ENCODE measurements at regions not wholly inside any gene's neighbourhood (a gene's known extent, or its start where the extent isn't known, plus 50 kb on each side); places are given as distances from the start of the nearest gene placed in this dataset.

DNA sequence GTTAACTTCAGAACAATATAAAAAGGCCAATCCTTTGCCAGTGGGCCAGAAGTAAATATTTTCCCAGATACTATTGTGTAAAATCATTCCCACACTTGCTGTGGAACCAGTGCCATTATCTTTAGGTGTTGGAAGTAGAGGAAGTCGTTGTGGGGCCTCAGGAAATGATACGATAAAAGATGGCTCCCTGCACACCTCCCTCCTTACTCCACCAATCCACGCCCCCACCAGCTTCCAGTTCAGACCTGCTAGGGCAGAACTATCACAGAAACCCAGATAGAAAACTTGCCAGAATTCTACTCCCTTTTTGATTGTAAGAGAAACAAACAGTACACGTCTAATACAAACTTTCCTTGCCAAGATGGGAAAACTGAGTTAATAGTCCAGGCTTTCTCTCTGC lies 173.0 kb upstream of the FMN2 start (continued):
- TF ChIP-seq CBX8 (IDR thresholded peaks at IDR 0.05) (no peak), ZSCAN20 (CRISPR knock-in tag; IDR thresholded peaks at IDR 0.05) (no peak), MYC (IDR thresholded peaks at IDR 0.05; ENCODE audit: borderline replicate concordance, low read length) (no peak)
- TF ChIP-seq, protein P1, sequence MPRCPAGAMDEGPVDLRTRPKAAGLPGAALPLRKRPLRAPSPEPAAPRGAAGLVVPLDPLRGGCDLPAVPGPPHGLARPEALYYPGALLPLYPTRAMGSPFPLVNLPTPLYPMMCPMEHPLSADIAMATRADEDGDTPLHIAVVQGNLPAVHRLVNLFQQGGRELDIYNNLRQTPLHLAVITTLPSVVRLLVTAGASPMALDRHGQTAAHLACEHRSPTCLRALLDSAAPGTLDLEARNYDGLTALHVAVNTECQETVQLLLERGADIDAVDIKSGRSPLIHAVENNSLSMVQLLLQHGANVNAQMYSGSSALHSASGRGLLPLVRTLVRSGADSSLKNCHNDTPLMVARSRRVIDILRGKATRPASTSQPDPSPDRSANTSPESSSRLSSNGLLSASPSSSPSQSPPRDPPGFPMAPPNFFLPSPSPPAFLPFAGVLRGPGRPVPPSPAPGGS (IDR thresholded peaks at IDR 0.05), result no peak

DNA sequence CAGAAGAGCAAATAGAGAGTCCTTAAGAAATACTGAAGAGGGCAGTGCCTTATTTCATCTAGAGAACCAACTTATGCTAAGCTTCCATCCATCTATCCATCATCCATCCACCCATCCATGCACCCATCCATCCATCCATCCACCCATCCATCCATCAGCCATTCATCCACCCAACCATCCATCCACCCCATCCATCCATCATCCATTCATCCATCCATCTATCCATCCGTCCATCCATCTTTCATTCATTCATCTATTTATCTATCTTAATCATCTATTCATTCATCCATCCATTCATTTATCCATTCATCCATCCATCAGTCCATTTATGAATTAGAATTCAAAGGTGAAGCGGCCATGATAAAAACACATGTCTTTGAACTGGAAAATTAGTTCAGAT lies 171.5 kb upstream of the FMN2 start:
- 29% methylated on average over 2 of the region's 2 CpGs for WGBS (ENCODE audit: missing lambda C conversion rate)
- H3K4me3 ChIP-seq, result no peak overlapping the region
- H3K4me1 ChIP-seq, result peaks cover 3% of the 10 kb centered on the region; the same call in 1 of the 3 replicates
- FAIRE-seq (no peak), ATAC-seq (no peak), DNase-seq (ENCODE audit: low read depth in 1 of 2, low spot score in 1 of 2) (no peak)
- no peaks in the 10 kb centered on the region for H3K9me3 ChIP-seq
- ChIA-PET POLR2A (no interaction called here), CTCF (interaction anchor here (2.5 kb wide), 1 partner anchor 31 kb away, joined by 8 read pairs; no protein-coding TSS in a partner anchor)
- H3K4me2 ChIP-seq, result no peak overlapping the region
- TF ChIP-seq, protein P2, sequence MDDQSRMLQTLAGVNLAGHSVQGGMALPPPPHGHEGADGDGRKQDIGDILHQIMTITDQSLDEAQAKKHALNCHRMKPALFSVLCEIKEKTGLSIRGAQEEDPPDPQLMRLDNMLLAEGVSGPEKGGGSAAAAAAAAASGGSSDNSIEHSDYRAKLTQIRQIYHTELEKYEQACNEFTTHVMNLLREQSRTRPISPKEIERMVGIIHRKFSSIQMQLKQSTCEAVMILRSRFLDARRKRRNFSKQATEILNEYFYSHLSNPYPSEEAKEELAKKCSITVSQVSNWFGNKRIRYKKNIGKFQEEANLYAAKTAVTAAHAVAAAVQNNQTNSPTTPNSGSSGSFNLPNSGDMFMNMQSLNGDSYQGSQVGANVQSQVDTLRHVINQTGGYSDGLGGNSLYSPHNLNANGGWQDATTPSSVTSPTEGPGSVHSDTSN (IDR thresholded peaks at IDR 0.05), result no peak
- TF ChIP-seq, protein P3, sequence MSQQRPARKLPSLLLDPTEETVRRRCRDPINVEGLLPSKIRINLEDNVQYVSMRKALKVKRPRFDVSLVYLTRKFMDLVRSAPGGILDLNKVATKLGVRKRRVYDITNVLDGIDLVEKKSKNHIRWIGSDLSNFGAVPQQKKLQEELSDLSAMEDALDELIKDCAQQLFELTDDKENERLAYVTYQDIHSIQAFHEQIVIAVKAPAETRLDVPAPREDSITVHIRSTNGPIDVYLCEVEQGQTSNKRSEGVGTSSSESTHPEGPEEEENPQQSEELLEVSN (IDR thresholded peaks at IDR 0.05; ENCODE audit: borderline replicate concordance, low read depth), result no peak
- TF ChIP-seq, protein P4, sequence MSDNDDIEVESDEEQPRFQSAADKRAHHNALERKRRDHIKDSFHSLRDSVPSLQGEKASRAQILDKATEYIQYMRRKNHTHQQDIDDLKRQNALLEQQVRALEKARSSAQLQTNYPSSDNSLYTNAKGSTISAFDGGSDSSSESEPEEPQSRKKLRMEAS (IDR thresholded peaks at IDR 0.05), result no peak
- TF ChIP-seq ZNF302 (CRISPR knock-in tag; IDR thresholded peaks at IDR 0.05), result no peak
- H3K27ac ChIP-seq, result no peak overlapping the region

DNA sequence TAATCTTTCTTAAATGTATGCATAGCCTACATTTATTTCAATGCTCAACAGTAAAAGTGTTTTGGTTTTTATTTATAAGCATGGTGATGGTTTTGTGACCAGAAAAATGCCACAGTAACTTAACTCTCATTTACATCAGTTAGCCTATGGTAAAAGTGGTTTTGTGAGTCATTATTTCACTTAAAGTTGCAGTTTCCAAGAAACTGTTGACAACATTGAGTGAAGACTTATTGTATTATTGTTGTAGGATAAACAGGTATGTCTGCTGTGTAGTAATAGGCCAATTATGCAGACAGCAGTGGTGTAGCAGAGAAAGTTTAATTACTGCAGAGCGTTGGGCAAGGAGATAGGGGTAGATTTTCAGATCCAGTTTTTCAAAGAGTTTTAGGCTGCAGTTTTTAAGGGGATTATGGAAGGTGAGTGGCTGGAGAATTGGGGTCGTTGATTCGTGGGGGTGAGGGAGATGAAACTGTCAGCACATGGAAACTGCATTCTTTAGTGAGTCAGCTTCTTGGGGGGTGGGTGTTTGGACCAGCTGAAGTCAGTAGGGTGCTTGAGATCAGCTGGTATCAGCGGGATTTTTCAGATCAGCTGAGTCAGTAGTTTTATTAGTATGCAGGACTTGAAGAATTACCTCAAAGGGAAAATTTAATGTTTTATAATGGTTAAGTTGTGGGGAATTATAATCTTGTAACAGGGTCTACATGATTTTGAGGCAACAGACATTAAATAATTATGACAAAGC lies 168.7 kb upstream of the FMN2 start:
- DNase-seq (ENCODE audit: low read depth in 1 of 2, low spot score in 1 of 2) (no peak), ATAC-seq (no peak), FAIRE-seq (no peak)
- Histone ChIP-seq H3K4me2 (no peak overlapping the region), H3K27ac (no peak overlapping the region), H3K4me1 (no peaks in the 10 kb centered on the region), H3K9me3 (no peaks in the 10 kb centered on the region), H3K4me3 (no peak overlapping the region)
- WGBS (ENCODE audit: missing lambda C conversion rate), result 18% methylated on average over 4 of the region's 4 CpGs
- ChIA-PET POLR2A (no interaction called here), CTCF (no interaction called here)
- peak; percentile 43 for TF ChIP-seq MAFK (IDR thresholded peaks at IDR 0.05; ENCODE audit: partially characterized antibody)
- no peak for TF ChIP-seq KDM1A (IDR thresholded peaks at IDR 0.05; ENCODE audit: low read depth)

DNA sequence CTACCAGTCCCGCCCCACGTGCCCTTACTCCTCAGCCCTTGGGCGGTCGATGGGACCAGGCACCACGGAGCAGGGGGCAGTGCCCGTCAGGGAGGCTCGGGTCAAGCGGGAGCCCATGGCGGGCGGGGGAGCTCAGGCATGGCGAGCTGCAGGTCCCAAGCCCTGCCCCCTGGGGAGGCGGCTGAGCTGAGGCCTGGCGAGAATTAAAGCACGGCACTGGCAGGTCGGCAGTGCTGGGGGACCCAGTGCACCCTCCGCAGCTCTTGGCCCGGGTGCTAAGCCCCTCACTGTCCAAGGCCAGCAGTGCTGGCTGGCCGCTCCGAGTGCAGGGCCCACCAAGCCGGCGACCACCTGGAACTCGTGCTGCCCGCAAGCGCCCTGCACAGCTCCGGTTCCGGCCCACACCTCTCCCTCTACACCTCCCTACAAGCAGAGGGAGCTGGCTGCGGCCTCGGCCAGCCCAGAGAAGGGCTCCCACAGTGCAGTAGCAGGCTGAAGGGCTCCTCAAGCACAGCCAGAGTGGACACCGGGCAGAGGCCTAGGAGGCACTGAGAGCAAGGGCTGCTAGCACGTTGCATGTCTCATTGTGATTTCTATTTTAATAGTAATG lies 166.8 kb upstream of the FMN2 start:
- WGBS (ENCODE audit: missing lambda C conversion rate), result 67% methylated on average over 13 of the region's 30 CpGs
- CTCF ChIA-PET, result interaction anchor here (0.6 kb wide), 1 partner anchor 14 kb away, joined by 3 read pairs; no protein-coding TSS in a partner anchor

More for the DNA sequence above, 166.8 kb upstream of the FMN2 start:
- Histone ChIP-seq H3K4me2 (no peak overlapping the region), H3K4me3 (no peak overlapping the region), H3K9me3 (no peaks in the 10 kb centered on the region), H3K27ac (no peak overlapping the region), H3K4me1 (no peaks in the 10 kb centered on the region)
- FAIRE-seq (no peak), DNase-seq (ENCODE audit: low read depth in 1 of 2, low spot score in 1 of 2) (no peak), ATAC-seq (no peak)
- POLR2A ChIA-PET, result no interaction called here
- no peak for TF ChIP-seq RCOR1 (IDR thresholded peaks at IDR 0.05; ENCODE audit: low read depth, low read length)
- TF ChIP-seq ZFP36 (IDR thresholded peaks at IDR 0.05; ENCODE audit: borderline replicate concordance, partially characterized antibody), result no peak
- TF ChIP-seq JUNB (IDR thresholded peaks at IDR 0.05), result no peak
- no peak for TF ChIP-seq CBX2 (IDR thresholded peaks at IDR 0.05; ENCODE audit: borderline replicate concordance, low read depth)
- TF ChIP-seq, protein P5, sequence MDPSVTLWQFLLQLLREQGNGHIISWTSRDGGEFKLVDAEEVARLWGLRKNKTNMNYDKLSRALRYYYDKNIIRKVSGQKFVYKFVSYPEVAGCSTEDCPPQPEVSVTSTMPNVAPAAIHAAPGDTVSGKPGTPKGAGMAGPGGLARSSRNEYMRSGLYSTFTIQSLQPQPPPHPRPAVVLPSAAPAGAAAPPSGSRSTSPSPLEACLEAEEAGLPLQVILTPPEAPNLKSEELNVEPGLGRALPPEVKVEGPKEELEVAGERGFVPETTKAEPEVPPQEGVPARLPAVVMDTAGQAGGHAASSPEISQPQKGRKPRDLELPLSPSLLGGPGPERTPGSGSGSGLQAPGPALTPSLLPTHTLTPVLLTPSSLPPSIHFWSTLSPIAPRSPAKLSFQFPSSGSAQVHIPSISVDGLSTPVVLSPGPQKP (IDR thresholded peaks at IDR 0.05; ENCODE audit: low read depth, low read length), result no peak
- TF ChIP-seq, protein P4 (IDR thresholded peaks at IDR 0.05), result no peak
- no peak for TF ChIP-seq TP53 (CRISPR knock-in tag; IDR thresholded peaks at IDR 0.05)
- no peak for TF ChIP-seq JUN (IDR thresholded peaks at IDR 0.05)
- no peak for TF ChIP-seq KDM5A (IDR thresholded peaks at IDR 0.05)
- no peak for TF ChIP-seq SREBF2 (IDR thresholded peaks at IDR 0.05)
- TF ChIP-seq RNF2 (IDR thresholded peaks at IDR 0.05; ENCODE audit: borderline replicate concordance, low read depth), result no peak
- TF ChIP-seq GATA3 (IDR thresholded peaks at IDR 0.05; ENCODE audit: borderline replicate concordance), result no peak
- TF ChIP-seq, protein P6, sequence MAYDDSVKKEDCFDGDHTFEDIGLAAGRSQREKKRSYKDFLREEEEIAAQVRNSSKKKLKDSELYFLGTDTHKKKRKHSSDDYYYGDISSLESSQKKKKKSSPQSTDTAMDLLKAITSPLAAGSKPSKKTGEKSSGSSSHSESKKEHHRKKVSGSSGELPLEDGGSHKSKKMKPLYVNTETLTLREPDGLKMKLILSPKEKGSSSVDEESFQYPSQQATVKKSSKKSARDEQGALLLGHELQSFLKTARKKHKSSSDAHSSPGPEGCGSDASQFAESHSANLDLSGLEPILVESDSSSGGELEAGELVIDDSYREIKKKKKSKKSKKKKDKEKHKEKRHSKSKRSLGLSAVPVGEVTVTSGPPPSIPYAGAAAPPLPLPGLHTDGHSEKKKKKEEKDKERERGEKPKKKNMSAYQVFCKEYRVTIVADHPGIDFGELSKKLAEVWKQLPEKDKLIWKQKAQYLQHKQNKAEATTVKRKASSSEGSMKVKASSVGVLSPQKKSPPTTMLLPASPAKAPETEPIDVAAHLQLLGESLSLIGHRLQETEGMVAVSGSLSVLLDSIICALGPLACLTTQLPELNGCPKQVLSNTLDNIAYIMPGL (CRISPR knock-in tag; IDR thresholded peaks at IDR 0.05; ENCODE audit: borderline replicate concordance), result no peak
- no peak for TF ChIP-seq HES2 (IDR thresholded peaks at IDR 0.05)

All from A549 (cell line).